Esophagus muscularis mucosa (tissue), 4 donors: ENCODE measurements at regions not wholly inside any gene's neighbourhood (a gene's known extent, or its start where the extent isn't known, plus 50 kb on each side); places are given as distances from the start of the nearest gene placed in this dataset.

ENCODE experiments used
- EP300 ChIP-seq: sonication (generic); formaldehyde crosslinking; IDR thresholded peaks from one replicate; pipeline ENCODE4 v1.6.1; 2017; ENCODE audit warnings: antibody characterized with exemption
- POLR2A ChIP-seq: fragments of 450-650 bp; IDR thresholded peaks from one replicate; pipeline ENCODE4 v1.6.1; 2017; ENCODE audit warnings: antibody characterized with exemption, moderate library complexity, mild to moderate bottlenecking, low read depth
- POLR2AphosphoS5 ChIP-seq, 2 donors: sonication (generic); formaldehyde crosslinking; IDR thresholded peaks; one replicate each; pipeline ENCODE4 v1.6.1; 2017; ENCODE audit warnings: antibody characterized with exemption in 2 of 2
- TF ChIP-seq, protein P1 (sequence below), 3 experiments: fragments of 200-600 bp in 2 of 3; fragments of 450-650 bp in 1 of 3; sonication (generic) in 2 of 3; IDR thresholded peaks; one replicate each; pipeline ENCODE4 v1.5.1; 2017 to 2019; ENCODE audit warnings: antibody characterized with exemption in 3 of 3, mild to moderate bottlenecking in 2 of 3, moderate library complexity in 1 of 3

DNA sequence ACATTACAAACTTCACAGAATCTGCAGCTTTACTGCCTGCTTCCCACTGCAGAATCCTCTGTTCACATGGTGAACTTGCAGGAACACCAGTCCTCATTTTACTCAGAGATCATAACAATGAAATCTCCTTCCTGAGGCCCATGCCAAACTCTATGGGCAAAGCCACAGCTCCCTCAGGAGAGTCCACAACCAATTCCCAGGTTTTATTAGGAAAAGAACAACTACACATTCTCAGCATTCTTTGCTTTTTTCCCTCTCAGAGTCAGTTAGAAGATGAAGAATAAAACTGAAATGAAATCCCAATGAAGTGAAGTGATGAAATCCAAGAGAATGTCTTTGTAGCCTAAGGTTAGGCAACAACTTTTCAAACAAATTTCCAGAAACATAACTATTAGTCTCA is 233.7 kb downstream of the DSEL start:
- no peak for TF ChIP-seq POLR2A
- TF ChIP-seq, protein P1, sequence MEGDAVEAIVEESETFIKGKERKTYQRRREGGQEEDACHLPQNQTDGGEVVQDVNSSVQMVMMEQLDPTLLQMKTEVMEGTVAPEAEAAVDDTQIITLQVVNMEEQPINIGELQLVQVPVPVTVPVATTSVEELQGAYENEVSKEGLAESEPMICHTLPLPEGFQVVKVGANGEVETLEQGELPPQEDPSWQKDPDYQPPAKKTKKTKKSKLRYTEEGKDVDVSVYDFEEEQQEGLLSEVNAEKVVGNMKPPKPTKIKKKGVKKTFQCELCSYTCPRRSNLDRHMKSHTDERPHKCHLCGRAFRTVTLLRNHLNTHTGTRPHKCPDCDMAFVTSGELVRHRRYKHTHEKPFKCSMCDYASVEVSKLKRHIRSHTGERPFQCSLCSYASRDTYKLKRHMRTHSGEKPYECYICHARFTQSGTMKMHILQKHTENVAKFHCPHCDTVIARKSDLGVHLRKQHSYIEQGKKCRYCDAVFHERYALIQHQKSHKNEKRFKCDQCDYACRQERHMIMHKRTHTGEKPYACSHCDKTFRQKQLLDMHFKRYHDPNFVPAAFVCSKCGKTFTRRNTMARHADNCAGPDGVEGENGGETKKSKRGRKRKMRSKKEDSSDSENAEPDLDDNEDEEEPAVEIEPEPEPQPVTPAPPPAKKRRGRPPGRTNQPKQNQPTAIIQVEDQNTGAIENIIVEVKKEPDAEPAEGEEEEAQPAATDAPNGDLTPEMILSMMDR (IDR thresholded peaks at IDR 0.05), result no peak
- TF ChIP-seq EP300, result no peak
- TF ChIP-seq POLR2AphosphoS5 (IDR thresholded peaks at IDR 0.05), result no peak
